ENCODE measurements at regions not wholly inside any gene's neighbourhood (a gene's known extent, or its start where the extent isn't known, plus 50 kb on each side); places are given as distances from the start of the nearest gene placed in this dataset.
A peak's percentile ranks its signal among the peaks of the same experiment; 100 is the strongest.

DNA sequence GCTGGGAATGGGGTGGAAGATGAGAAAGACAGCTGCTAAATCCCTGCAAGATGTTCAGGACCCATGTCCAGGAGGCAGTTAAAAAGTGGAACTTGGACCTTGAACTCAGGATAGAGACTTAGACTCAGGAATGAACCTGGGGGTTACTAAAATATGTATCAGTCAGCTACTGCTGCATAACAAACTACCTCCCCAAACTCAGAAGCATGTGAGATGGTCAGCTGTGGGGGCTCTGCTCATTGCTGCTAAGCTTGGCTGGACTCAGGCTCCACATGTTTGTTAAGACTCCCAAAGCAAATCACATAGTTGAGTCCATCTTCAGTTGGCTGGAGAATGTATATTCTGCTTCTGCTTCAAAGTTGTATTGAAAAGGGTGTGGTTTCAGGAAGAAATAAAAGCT, 61.4 kb upstream of the COPS8 start:
- DNase-seq (ENCODE audit: insufficient read length, low spot score) = no peak
- no peak for FAIRE-seq
- TF ChIP-seq CTCF (IDR thresholded peaks at IDR 0.05; ENCODE audit: insufficient read depth, missing control alignments) = no peak

GRCh38 chr2:237025090-237025865, 60.4 kb upstream of the COPS8 start:
- FAIRE-seq (no peak), DNase-seq (ENCODE audit: insufficient read length, low spot score) (no peak)
- no peak for TF ChIP-seq CTCF (IDR thresholded peaks at IDR 0.05; ENCODE audit: insufficient read depth, missing control alignments)

GRCh38 chr2:237026981-237027711, 58.5 kb upstream of the COPS8 start:
- peak; percentile 75 for TF ChIP-seq CTCF (IDR thresholded peaks at IDR 0.05; ENCODE audit: insufficient read depth, missing control alignments)
- no peak for DNase-seq (ENCODE audit: insufficient read length, low spot score)
- no peak for FAIRE-seq

- FAIRE-seq (no peak), DNase-seq (ENCODE audit: insufficient read length, low spot score) (no peak)
- no peak for TF ChIP-seq CTCF (IDR thresholded peaks at IDR 0.05; ENCODE audit: insufficient read depth, missing control alignments)
These were observed 58.0 kb upstream of the COPS8 start for GRCh38 chr2:237027712-237028029.

DNA sequence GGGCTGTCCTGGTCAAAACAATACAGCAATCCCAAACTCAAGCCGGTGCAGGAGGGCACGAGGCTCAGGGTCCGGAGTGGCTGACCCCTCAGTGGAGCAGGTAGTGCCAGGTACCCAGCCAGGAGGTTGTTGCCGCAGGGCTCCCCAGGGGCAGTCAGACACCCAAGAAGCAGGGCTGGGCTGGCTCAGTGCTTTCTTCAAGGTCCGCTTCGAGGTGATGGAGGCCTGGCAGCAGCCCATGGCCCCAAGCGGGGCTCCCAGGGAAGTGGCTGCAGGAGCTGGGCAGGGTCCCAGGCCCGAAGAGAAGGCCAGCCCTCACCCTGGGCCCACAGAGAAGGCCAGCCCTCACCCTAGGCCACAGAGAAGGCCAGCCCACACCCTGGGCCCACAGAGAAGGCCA, 55.3 kb upstream of the COPS8 start:
- no peak for TF ChIP-seq CTCF (IDR thresholded peaks at IDR 0.05; ENCODE audit: insufficient read depth, missing control alignments)
- FAIRE-seq (no peak), DNase-seq (ENCODE audit: insufficient read length, low spot score) (no peak)

GRCh38 chr2:237033536-237034060, 52.1 kb upstream of the COPS8 start:
- no peak for TF ChIP-seq CTCF (IDR thresholded peaks at IDR 0.05; ENCODE audit: insufficient read depth, missing control alignments)
- DNase-seq (ENCODE audit: insufficient read length, low spot score) (no peak), FAIRE-seq (no peak)
